Endodermal cell (in vitro differentiated cells): ENCODE measurements at regions not wholly inside any gene's neighbourhood (a gene's known extent, or its start where the extent isn't known, plus 50 kb on each side); places are given as distances from the start of the nearest gene placed in this dataset.

Experiments used
- DNase-seq: peaks from one replicate; pipeline ENCODE4 v3.0.0-alpha.2; 2017
- H3K27ac ChIP-seq: 2 replicates; pipeline ENCODE4 v1.5.1; 2013; ENCODE audit warnings: mild to moderate bottlenecking, low read depth, low read length, moderate library complexity
- H3K27me3 ChIP-seq: 2 replicates; pipeline ENCODE4 v1.6.1; 2013; ENCODE audit warnings: mild to moderate bottlenecking, low read length, moderate library complexity; ENCODE audit not compliant: insufficient read depth, control insufficient read depth, poor library complexity, severe bottlenecking
- H3K36me3 ChIP-seq: 2 replicates; pipeline ENCODE4 v1.7.0; 2013; ENCODE audit warnings: mild to moderate bottlenecking, low read length, moderate library complexity; ENCODE audit not compliant: control insufficient read depth, insufficient read depth
- H3K4me1 ChIP-seq: one replicate; pipeline ENCODE4 v1.7.0; 2013; ENCODE audit warnings: low read length; ENCODE audit not compliant: control insufficient read depth, insufficient read depth
- H3K4me3 ChIP-seq: 2 replicates; pipeline ENCODE4 v1.5.1; 2013; ENCODE audit warnings: mild to moderate bottlenecking, low read length, moderate library complexity
- H3K9ac ChIP-seq: 2 replicates; pipeline ENCODE4 v1.6.1; 2013; ENCODE audit warnings: mild to moderate bottlenecking, low read length, moderate library complexity; ENCODE audit not compliant: poor library complexity, severe bottlenecking; ENCODE audit errors: extremely low read depth
- H3K9me3 ChIP-seq: 2 replicates; pipeline ENCODE4 v1.6.1; 2013; ENCODE audit warnings: mild to moderate bottlenecking, low read length, moderate library complexity; ENCODE audit not compliant: control insufficient read depth
- H3K27ac Mint-ChIP-seq: 2 replicates; pipeline ENCODE4 v1.8.0; 2020; ENCODE audit warnings: mixed read lengths
- H3K27me3 Mint-ChIP-seq: 2 replicates; pipeline ENCODE4 v1.8.0; 2021; ENCODE audit warnings: mild to moderate bottlenecking, mixed read lengths; ENCODE audit not compliant: insufficient read depth
- H3K36me3 Mint-ChIP-seq: 2 replicates; pipeline ENCODE4 v1.8.0; 2020; ENCODE audit warnings: low read depth, mixed read lengths
- H3K4me1 Mint-ChIP-seq: 2 replicates; pipeline ENCODE4 v1.8.0; 2020; ENCODE audit warnings: mixed read lengths
- H3K4me3 Mint-ChIP-seq: 2 replicates; pipeline ENCODE4 v1.8.0; 2020; ENCODE audit warnings: mild to moderate bottlenecking, moderate library complexity, mixed read lengths
- H3K9me3 Mint-ChIP-seq: 2 replicates; pipeline ENCODE4 v1.8.0; 2020; ENCODE audit warnings: mild to moderate bottlenecking, mixed read lengths
- CTCF ChIP-seq: fragments of 200-600 bp; sonication (generic); conservative IDR thresholded peaks from 2 replicates; pipeline ENCODE4 v1.5.0; 2021; ENCODE audit warnings: antibody characterized with exemption, mild to moderate bottlenecking
- WGBS, 2 experiments: methylation state at CpG; one replicate each; pipeline versions ENCODE4 v1.1.5 to v1.1.7; 2013; ENCODE audit warnings: missing lambda C conversion rate in 2 of 2, mixed read lengths in 1 of 2; ENCODE audit not compliant: insufficient coverage in 1 of 2, insufficient read length in 1 of 2; 5-methylcytosine and 5-hydroxymethylcytosine counted together

DNA sequence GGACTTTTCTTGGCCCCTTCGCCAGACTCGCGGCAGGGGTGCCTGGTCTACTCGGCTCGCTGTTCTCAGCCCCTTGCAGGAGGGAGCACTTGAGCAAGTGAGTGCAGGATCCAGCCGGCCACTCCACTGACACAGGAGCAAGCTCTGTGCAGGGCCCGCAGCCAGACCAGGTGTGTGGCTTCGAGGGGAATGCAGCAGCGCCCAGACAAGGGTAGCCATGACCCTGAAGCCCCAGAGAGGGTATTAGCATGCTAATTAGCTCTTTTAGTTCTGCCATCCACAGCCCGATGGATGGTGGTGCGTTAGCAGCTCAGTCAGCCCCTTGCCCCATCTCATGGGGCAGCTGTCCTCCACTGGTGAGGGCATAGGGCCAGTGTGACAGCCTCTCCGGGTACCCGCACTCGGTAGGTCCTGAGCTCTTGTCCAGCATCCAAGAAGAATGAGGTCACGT, 103.2 kb upstream of the HS6ST1 start:
- peaks cover 5% of the 10 kb centered on the region for H3K36me3 Mint-ChIP-seq
- Histone ChIP-seq H3K9ac (no peak overlapping the region), H3K27ac (no peak overlapping the region)

GRCh38 chr2:128422571-128422970, 103.9 kb upstream of the HS6ST1 start:
- H3K9ac ChIP-seq = no peak overlapping the region
- H3K36me3 Mint-ChIP-seq = peaks cover 5% of the 10 kb centered on the region

More for the DNA sequence above, 103.2 kb upstream of the HS6ST1 start:
- Mint-ChIP-seq H3K4me1 (peaks cover 25% of the 10 kb centered on the region), H3K4me3 (no peak overlapping the region), H3K27me3 (peaks cover 17% of the 10 kb centered on the region), H3K27ac (no peak overlapping the region), H3K9me3 (peaks cover 34% of the 10 kb centered on the region)
- WGBS, 2 experiments = 92 to 96% methylated on average over 11 to 15 of the region's 15 CpGs
- Histone ChIP-seq H3K4me3 (no peak overlapping the region), H3K9me3 (peaks cover 26% of the 10 kb centered on the region), H3K4me1 (peaks cover 5% of the 10 kb centered on the region), H3K27me3 (no peaks in the 10 kb centered on the region), H3K36me3 (no peaks in the 10 kb centered on the region)
- DNase-seq = peak; percentile 33
- TF ChIP-seq CTCF = no peak

DNA sequence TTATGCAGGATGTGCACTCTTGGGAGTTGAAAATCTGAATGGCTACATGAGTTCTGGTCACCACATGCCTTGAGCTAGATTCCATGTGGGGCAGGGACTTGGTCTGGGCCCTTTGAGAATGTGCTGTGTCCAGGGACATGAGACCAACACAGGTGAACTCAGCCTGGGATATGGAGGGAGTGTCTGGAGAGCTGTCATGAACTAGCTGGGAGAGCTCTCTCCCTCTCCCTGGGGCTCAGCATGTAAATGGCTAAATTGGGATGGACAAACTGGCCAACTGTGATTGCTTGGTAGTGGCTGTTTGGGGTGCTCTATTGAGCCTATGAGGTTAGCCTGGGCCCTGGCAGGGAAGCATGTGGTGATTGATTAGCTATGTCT, 105.1 kb upstream of the HS6ST1 start:
- peaks cover 34% of the 10 kb centered on the region for H3K4me1 Mint-ChIP-seq
- Histone ChIP-seq H3K36me3 (no peaks in the 10 kb centered on the region), H3K9ac (no peak overlapping the region), H3K4me1 (peaks cover 12% of the 10 kb centered on the region), H3K4me3 (no peak overlapping the region), H3K27ac (no peak overlapping the region), H3K9me3 (peaks cover 29% of the 10 kb centered on the region), H3K27me3 (no peaks in the 10 kb centered on the region)
- no peak overlapping the region for H3K4me3 Mint-ChIP-seq
- no peak for TF ChIP-seq CTCF
- peaks cover 17% of the 10 kb centered on the region for H3K27me3 Mint-ChIP-seq
- peaks cover 31% of the 10 kb centered on the region for H3K9me3 Mint-ChIP-seq
- H3K27ac Mint-ChIP-seq = no peak overlapping the region
- H3K36me3 Mint-ChIP-seq = peaks cover 5% of the 10 kb centered on the region
- DNase-seq = peak; percentile 27

More at GRCh38 chr2:128422571-128422970, 103.9 kb upstream of the HS6ST1 start:
- WGBS, 2 experiments = 95 to 98% methylated on average over 5 of the region's 5 CpGs
- Histone ChIP-seq H3K36me3 (no peaks in the 10 kb centered on the region), H3K4me1 (peaks cover 9% of the 10 kb centered on the region), H3K27ac (no peak overlapping the region), H3K9me3 (peaks cover 26% of the 10 kb centered on the region), H3K4me3 (no peak overlapping the region), H3K27me3 (no peaks in the 10 kb centered on the region)
- Mint-ChIP-seq H3K4me3 (no peak overlapping the region), H3K27ac (no peak overlapping the region), H3K27me3 (peaks cover 17% of the 10 kb centered on the region), H3K9me3 (peaks cover 32% of the 10 kb centered on the region), H3K4me1 (peaks cover 30% of the 10 kb centered on the region)
- TF ChIP-seq CTCF = no peak
- DNase-seq = no peak
